Epidermal melanocyte (primary cell): ENCODE measurements at regions not wholly inside any gene's neighbourhood (a gene's known extent, or its start where the extent isn't known, plus 50 kb on each side); places are given as distances from the start of the nearest gene placed in this dataset.

Experiments
- DNase-seq: peaks from one replicate; pipeline ENCODE4 v3.0.0; 2011; ENCODE audit warnings: low spot score; ENCODE audit not compliant: insufficient read length

GRCh38 chr12:114917953-114918352 is 234.0 kb upstream of the TBX3 start:
- DNase-seq: no peak

GRCh38 chr12:114917307-114917706 is 233.3 kb upstream of the TBX3 start:
- DNase-seq: no peak

GRCh38 chr12:114916541-114916940 is 232.6 kb upstream of the TBX3 start:
- no peak for DNase-seq

- DNase-seq: no peak
Measured at GRCh38 chr12:114916124-114916523, 232.1 kb upstream of the TBX3 start.

- no peak for DNase-seq
Measured at GRCh38 chr12:114913871-114914801, 230.2 kb upstream of the TBX3 start.

- no peak for DNase-seq
Measured at GRCh38 chr12:114912811-114913210, 228.8 kb upstream of the TBX3 start.

GRCh38 chr12:114911196-114911595 is 227.2 kb upstream of the TBX3 start:
- DNase-seq: no peak

- no peak for DNase-seq
Measured at GRCh38 chr12:114904254-114905003, 220.5 kb upstream of the TBX3 start.

GRCh38 chr12:114903083-114903691 is 219.2 kb upstream of the TBX3 start:
- DNase-seq: no peak

GRCh38 chr12:114902665-114903064 is 218.7 kb upstream of the TBX3 start:
- no peak for DNase-seq

GRCh38 chr12:114901316-114901715 is 217.3 kb upstream of the TBX3 start:
- DNase-seq: no peak

GRCh38 chr12:114898159-114898558 is 214.2 kb upstream of the TBX3 start:
- DNase-seq: no peak

GRCh38 chr12:114895827-114896226 is 211.9 kb upstream of the TBX3 start:
- DNase-seq: no peak

- no peak for DNase-seq
Measured at GRCh38 chr12:114895081-114895480, 211.1 kb upstream of the TBX3 start.

- DNase-seq: no peak
Measured at GRCh38 chr12:114894076-114894475, 210.1 kb upstream of the TBX3 start.

- no peak for DNase-seq
Measured at GRCh38 chr12:114888928-114889584, 205.1 kb upstream of the TBX3 start.

GRCh38 chr12:114888448-114888847 is 204.5 kb upstream of the TBX3 start:
- DNase-seq: no peak

GRCh38 chr12:114885501-114885900 is 201.5 kb upstream of the TBX3 start:
- DNase-seq: no peak

GRCh38 chr12:114884575-114884974 is 200.6 kb upstream of the TBX3 start:
- DNase-seq: no peak

- no peak for DNase-seq
Measured at GRCh38 chr12:114882083-114882482, 198.1 kb upstream of the TBX3 start.

GRCh38 chr12:114879354-114879753 is 195.4 kb upstream of the TBX3 start:
- no peak for DNase-seq

- no peak for DNase-seq
Measured at GRCh38 chr12:114878781-114879180, 194.8 kb upstream of the TBX3 start.
